HG03565 (cell line): ENCODE measurements at regions not wholly inside any gene's neighbourhood (a gene's known extent, or its start where the extent isn't known, plus 50 kb on each side); places are given as distances from the start of the nearest gene placed in this dataset.
A peak's percentile ranks its signal among the peaks of the same experiment; 100 is the strongest.

Source experiments
- ATAC-seq: cut with Tn5 transposase; IDR thresholded peaks from one replicate; pipeline ENCODE4 v1.9.1; 2021; ENCODE audit warnings: mild to moderate bottlenecking, moderate library complexity; ENCODE audit not compliant: unreplicated experiment

DNA sequence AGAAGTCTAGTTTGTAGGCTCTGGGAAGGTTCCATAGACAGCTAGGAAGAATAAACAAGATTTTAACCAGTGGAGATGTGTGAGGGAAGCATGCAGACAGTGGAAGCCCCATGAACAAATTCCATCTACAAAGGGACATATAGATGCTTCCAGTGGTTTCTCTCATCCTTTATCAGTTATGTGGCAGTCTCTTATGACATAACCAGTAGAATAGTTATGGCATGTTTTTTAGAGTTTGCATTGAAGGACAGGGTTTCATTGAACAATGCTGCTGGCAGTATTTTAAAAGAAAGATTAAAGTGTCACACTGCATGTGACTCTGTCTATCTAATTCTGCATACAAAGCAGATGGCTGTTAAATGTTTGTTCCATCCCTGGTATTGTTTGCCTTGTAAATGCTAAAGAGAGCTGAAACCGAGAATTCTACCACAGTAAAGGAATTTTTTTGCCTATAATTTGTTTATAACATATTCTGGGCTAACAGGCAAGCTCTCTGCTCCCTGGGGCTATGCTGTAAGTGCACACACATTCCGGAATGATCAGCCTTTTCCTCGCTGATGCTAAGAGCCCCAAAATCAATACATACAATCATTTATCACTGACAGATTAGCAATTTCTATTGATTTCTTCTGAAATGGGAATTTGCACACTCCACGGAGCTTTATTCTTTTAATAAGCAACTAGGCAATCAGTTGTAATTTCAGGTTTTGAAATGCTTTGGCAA lies 76.8 kb upstream of the PELI1 start:
- ATAC-seq, result no peak

DNA sequence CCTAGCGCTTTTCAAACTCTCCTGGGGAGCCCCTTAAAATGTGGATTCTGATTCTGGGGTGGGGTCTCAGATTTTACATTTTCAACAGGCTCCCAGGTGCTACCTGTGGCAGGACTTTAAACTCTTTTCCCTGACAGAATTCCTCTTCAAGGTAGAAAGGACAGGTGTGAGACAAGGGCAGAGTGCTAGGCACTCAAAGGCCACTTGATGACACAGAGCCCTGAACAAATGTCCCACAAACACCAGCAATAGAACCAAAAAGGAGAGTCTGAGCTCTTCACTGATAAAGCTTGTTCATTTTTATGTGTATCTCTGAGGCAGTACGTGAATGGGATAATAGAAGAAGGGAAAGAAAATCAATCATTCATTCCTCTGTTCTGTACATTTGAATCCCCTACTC lies 77.7 kb upstream of the PELI1 start:
- no peak for ATAC-seq

DNA sequence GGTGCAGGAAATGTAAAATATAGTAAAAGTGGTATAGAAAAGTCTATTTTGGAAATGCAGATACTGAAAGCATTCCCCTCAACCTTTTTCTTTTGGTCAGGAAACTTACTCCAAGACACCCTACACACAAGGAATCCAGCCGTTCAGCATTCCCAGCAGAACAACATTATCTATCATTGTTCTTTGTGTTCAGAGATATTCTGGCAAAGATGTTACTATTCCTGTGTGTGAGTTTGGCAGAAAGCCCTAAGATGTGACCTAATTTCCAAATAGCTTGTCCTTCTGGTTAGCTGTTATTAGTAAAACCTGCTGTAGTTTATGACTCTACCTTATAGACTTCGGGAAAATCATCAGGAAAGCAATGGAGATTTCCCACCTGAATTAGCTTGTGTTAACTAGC lies 78.1 kb upstream of the PELI1 start:
- ATAC-seq, result no peak

DNA sequence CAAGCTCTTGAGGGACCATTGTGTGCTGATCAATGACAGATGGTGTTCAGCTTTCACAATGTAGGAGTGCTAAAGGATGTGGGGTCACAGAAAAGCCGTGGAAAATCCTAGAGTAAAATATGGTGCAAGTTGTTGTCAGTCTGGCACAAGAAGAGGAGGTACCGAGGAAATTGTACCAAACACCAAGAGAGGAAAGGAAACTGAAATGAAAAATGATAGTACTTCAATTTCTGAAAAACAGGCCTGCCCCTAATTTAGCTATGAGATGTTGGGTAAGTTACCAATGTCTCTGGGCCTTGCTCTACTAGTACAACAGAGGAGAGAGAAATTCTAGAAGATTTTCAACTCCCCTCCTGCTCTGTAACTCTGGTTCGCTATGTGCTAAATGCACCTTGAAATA lies 78.8 kb upstream of the PELI1 start:
- no peak for ATAC-seq

DNA sequence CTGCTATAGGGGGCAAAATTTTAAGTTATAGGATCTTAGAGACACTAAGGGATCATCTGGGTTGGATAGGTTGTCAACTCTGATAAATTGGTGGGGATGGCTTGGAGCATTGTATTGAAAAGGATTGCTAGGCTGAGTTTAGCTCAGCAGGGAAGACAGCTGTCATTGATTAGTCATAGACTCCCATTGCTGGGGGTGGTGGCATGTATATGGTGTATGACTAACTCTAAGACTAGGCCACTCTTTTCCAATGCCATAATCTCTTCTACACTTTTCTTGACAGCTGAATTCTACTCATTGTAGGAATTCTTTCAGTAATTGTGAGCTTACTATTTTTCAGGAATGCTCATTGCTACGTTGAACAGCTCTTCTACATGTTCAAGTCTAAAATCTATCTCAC lies 81.3 kb upstream of the PELI1 start:
- no peak for ATAC-seq

DNA sequence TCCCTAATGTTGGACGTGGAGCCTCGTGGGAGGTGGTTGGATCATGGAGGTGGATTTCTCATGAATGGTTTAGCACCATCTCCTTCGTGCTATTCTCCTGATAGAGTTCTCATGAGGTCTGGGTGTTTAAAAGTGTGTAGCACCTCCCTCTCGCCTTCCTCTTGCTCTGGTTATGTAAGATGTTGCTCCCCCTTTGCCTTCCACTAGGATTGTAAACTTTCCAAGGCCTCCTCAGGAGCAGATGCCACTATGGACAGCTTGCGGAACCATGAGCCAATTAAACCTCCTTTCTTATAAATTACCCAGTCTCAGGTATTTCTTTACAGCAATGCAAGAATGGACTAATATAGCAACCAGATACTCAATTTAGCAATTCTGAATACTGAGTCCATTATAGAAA lies 82.4 kb upstream of the PELI1 start:
- ATAC-seq, result no peak

DNA sequence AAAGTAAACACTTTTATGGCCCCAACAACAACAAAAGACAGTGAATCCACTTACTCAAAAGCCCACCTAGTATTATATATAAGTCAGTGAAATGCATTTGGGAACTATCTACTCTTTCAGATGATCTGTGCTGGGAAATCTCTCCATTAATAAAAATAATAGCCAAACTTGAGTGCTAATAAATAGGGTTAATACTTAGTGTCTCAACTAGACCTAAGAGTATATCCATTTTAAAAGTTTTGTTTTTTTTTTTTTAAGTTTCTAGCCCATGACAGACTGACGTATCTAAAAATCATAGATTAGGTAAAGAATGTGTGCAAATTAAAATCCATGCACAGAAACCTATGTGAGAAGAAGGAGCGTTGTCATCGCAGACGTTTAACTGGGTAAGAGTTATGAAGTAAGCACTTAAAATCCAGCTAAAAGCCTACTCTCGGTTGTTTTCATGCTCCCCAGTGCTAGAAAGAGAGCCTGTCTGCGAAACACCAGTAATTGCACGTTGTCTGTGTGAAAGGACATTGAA lies 83.4 kb upstream of the PELI1 start:
- ATAC-seq, result no peak

DNA sequence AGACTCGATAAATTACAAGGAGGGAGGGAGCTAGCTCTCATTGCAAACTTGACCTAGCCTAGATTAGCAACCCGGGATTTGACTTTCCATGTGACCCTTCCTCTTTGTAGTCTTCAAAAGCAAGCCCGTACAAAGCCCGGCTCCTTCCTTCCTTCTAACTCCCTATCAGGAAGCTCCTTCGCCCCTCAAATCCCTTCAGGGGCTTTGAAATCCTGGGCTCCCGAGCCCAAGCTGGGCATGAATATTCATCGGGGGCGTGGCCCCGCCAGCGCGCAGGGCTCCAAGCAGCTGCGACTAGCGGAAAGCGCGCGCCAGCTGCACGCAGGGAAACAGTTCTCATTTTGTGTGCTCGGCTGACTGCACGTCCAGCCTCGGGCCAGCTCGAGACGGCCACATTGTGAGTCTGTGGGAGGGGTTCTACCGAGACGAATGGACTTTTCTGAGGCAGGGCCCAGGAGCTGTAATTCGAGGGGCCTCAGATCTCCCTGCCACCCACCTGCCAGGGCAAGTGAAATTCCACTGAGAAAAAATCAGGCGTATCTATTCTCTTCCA lies 84.0 kb upstream of the PELI1 start:
- ATAC-seq, result peak; percentile 93

DNA sequence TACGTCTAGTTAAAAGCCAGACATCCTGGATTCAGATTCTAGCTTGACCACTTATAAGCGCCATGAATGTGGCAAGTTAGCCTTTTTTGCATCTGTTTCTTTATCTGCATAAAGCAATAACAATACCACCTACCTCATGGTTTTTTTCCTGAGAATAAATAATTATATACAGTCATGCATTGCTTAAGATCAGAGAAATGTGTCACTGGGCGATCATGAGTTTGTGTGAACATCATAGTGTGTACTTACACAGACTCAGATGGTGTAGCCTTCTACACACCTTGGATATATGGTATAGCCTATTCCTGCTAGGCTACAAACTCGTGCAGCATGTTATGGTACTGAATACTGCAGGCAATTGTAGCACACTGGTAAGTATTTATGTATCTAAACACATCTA lies 84.7 kb upstream of the PELI1 start:
- ATAC-seq, result no peak

DNA sequence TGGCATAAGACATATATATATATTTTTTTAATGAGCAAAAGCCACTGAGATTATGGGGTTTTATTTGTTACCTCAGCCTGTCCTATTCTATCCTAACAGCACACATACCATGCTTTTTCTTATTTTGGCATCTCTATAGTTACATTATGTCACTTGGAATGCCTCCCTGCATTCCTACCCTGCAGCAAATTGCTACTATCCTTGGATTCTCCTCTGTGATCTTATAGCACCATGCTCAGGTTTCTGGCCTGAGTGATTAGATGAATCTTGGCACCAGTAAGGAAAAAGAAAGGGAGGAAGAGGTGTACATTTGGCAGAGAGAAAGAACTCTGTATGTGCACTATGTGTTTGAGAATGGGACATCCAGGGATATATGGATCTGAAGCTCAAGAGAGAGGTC lies 86.3 kb upstream of the PELI1 start:
- ATAC-seq, result no peak

DNA sequence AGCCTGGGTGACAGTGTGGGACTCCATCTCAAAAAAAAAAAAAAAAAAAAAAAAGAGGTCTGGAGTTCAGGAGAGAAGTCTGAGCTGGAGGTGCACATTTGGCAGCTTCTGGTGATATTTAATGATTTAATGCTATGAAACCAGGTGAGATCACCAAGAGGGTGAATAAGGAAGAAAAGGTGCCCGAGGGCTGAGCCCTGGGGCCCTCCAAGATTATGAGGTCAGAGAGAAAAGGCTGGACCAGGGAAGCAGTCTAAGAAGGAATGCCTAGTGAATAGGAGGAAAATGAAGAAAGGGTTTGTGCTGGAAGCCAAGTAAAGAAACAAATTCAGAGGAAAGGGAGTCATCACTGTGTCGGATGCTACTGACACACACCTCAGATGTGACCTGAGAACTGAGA lies 88.0 kb upstream of the PELI1 start:
- no peak for ATAC-seq

DNA sequence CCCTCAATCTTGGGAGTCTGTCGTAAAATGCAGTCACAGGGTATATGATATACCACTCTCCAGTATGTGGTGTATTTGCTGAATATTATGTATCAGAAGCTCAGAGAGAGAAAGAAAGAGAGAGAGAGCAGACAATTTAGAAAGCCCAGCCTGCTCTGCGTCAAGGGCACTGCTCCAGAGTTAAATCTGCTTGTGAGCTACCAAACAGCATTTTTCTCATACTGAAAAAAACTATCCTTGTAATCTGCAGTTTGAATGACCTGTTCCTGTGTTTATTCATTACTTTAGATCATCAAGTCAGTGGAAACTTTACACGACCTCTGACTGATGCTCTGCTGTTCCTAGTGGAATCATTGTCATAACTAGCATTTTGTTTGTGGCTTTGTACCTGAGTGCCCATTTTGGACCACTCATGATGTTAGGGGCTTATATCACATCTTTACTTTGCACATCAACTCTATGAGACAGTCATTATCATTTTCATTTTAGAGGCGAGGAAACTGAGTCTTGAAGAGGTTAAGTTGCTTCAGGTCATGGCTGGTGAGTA lies 89.2 kb upstream of the PELI1 start:
- ATAC-seq, result no peak

DNA sequence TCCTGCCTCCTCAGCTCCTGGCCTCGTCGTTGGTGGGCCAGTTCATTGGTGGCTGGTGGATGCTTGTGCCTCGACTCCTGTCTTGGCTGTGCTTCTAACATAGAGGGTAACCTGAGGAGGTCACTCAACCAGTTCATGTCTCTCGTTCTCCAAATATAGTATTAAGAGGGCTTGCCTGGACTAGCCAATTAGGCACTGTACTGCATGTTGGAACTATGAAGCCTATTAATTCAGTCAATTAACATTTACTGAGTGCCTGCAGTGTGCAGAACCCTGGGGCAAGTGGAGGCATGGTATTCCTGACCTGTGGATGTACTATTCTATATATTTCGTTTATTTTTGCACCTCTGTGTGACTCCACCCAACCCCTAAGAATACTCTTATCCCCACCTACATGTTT lies 89.9 kb upstream of the PELI1 start:
- no peak for ATAC-seq

DNA sequence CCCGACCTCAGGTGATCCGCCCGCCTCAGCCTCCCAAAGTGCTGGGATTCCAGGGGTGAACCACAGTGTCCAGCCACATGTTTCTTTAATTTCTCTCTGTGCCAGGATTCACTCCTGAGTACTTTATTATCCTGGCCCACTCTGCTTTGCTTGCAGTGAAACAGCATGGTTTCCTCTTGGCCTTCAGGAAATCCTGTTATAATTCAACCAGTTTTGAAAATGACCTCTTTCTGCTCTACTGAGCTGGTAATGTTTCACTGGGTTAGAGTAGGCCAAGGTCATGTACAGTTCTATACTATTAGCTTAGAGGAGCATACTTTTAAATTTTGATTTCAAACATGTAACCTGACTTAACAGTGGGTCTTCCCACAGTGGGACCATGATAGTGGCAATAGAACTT lies 90.6 kb upstream of the PELI1 start:
- no peak for ATAC-seq

DNA sequence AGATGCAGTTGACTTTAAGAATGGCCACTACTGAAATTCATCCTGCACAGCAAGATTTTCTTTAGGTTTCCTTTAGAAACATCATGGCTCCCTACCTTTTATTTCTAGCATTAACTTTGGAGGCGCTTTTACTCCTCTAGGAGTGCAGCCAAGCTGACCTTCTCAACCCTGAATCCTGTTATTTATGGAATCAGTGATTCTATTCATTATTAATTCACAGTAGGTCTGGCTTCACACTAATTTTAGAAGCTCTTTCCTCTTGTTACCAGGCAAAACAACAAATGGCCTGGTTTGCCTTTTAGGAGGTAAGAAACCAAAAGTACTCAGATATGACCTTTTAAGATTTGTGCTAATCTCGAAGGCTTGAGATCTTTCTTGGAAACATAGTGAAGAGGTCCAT lies 93.0 kb upstream of the PELI1 start:
- ATAC-seq, result no peak

DNA sequence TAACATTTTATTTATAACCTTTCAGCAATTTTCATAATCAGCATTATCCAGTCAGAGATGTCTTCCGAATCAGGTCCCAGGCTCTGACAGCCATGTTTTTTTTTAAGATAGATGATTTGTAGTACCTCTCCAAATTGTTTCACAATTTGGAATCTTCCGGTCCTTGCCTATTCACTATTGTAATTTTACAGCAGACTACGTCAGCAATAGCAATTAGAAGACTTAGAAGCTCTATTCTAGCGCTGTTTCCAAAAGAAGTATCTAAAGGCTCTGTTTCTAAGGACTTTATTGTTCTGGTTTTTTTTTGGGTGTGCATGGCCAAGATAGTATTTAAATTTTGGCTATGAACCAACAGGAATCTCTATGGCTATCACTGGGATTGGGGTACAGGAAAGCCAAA lies 94.6 kb upstream of the PELI1 start:
- no peak for ATAC-seq

DNA sequence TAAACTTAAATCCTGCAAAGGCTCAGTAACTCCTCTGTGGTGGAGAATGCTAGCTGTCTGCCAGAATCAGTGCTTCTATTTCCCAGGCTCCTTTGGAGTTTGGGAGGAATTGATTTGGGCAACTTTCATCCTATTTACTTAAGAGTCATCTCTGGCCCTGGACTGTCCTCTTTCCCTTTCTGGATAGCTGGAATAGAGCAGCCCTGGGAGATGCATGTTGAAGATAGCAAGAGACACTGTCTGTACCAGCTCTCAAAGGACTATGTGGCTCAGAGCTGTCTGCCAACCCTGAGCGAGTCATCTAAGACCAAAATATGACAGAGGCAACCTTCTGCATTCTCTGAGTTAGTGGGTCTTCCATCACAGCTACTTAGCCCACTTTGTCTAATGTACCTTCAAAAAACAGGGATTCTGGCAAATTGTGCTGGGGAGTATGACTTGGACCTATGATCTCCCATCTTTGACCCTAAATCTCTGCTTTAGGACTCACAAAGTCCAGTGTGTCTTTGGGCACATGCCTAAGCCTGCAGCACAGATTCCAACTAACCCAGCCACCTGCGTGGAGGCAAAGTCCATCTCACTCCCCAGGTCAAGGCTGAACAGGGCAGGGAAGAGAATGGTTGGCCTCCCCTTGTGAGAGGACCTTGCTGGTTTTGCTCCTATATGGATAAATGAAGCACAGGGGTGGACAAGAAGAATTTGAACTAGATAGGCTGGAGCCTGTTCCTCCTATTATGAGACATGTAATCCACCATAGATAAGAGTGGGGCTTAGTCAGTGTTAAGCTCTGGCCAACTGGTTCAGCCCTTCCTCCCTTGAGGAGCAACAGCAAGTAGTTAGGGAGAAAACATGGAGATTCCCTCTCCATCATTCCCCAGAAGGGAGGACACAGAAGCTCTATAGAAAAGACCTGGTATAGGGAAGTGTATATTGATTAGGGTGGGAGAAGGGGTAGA lies 99.1 kb upstream of the PELI1 start:
- no peak for ATAC-seq

DNA sequence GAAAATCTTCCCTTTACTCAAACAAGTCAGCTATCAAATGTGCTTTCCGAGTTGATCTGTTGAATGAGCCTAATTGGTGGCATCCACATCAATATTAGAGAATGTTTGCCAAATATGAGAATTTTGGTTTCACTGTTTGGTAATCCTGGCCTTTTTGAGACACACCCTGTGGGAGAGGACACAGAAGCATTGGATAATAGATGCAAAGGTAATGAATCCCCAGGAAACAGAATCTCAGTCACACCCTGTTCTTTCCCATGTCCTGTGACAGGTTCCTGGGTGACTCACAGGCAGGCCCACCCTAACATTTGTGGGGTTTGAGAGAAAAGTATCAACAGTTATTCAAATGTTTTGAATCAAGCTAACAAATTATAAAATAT lies 99.8 kb upstream of the PELI1 start:
- ATAC-seq, result no peak

DNA sequence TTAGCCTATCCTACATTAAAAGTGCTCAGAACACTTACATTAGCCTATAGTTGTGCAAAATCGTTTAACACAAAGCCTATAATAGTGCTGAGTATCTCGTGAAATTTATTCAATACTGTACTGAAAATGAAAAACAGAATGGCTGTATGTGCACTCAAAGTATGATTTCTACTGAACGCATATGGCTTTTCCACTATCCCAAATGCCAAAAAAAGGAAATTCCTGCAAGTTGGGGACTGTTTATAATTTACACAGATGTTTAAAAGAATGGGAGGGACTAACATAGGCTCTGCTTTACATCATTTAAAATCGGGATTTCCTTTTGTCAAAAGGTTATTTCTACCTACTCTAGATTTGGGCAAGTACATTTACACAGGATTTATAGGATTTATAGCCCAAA lies 101.4 kb upstream of the PELI1 start:
- ATAC-seq, result no peak

DNA sequence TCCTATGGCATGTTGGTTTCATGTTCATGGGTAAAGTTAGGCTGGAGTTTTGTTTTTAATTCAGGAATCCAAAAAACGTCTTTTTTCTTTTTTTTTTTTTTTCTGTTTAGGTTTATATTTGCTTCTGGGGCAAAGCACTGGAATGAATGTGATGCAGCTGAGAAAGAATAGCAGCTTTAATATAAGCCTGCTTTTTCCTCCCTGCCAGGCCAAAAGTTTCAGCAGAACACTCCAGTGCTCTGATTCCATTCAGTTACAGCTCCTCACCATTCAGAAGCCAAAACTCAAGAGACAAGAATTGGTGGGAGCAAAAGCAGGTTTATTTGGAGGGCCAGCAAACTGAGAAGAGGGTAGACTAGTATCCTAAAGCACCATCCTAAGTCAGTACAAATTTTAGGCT lies 102.7 kb upstream of the PELI1 start:
- ATAC-seq, result no peak

DNA sequence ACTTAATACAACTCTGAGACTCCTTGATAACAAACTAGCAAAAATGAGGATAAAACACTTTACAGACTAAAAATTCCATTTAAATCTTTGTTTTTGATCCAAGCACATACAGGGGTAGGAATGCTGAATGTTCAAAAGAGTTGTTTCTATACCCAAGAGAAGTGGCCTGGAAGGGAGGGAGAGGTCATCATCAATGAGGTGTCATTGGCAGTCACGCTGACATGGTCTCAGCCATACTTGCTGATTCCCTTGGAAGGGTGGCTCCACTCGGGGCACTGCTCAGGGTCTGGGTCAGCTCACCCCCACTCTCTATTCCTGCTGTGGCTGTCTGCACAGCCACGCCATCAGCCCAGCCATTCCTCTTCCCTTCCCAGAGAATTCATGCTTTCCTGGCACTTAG lies 105.2 kb upstream of the PELI1 start:
- ATAC-seq, result no peak

DNA sequence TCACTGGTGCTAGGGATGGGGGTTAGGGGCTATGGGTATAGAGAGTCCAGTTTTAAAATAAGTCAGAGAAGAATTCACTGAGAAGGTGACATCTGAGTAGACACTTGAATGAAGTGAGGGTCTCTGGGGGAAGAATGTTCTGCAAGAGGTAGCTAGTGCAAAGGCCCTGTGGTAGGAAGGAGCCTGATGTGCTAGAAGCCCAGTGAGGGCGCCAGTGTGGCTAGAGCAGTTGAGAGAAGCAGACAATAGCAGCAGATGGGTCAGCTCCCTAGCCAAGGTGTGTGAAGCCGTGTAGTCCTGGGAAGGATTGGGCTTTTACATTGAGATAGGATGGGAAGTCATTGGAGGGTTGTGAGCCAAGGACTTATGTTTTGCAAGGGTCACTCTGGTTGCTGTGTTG lies 105.8 kb upstream of the PELI1 start:
- no peak for ATAC-seq
